ENCODE measurements at regions not wholly inside any gene's neighbourhood (a gene's known extent, or its start where the extent isn't known, plus 50 kb on each side); places are given as distances from the start of the nearest gene placed in this dataset.

DNA sequence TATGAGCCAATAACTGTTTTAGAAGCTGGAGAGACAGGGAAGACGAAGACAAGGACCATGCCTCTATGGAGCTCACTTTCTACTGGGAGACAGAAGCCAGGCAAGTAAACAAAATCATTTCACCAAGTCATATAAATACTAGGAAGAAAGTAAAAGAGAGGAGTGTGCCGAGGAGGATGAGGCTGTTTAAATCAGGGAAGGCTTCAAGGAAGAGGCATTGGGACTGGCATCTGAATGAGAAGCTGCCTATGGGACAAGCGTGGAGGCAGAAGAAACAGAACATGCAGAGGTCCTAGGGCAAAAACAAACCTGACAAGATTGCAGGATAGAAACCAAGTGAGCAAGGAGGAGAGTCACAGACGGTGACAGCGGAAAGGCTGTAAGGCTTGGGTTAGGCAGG is 68.1 kb upstream of the CPLX2 start:
- POLR2A ChIA-PET: no interaction called here
- DNase-seq: no peak
- BruUV-seq (replicated peaks): no TSS peak
- H3K27ac Mint-ChIP-seq (ENCODE audit: unreplicated experiment): no peak overlapping the region
- no peaks in the 10 kb centered on the region for H3K36me3 Mint-ChIP-seq (ENCODE audit: insufficient read depth, unreplicated experiment)
- TF ChIP-seq, protein P1, sequence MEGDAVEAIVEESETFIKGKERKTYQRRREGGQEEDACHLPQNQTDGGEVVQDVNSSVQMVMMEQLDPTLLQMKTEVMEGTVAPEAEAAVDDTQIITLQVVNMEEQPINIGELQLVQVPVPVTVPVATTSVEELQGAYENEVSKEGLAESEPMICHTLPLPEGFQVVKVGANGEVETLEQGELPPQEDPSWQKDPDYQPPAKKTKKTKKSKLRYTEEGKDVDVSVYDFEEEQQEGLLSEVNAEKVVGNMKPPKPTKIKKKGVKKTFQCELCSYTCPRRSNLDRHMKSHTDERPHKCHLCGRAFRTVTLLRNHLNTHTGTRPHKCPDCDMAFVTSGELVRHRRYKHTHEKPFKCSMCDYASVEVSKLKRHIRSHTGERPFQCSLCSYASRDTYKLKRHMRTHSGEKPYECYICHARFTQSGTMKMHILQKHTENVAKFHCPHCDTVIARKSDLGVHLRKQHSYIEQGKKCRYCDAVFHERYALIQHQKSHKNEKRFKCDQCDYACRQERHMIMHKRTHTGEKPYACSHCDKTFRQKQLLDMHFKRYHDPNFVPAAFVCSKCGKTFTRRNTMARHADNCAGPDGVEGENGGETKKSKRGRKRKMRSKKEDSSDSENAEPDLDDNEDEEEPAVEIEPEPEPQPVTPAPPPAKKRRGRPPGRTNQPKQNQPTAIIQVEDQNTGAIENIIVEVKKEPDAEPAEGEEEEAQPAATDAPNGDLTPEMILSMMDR (IDR thresholded peaks at IDR 0.05; ENCODE audit: insufficient read depth in 1 of 2, low read depth in 1 of 2, low read length in 1 of 2, severe bottlenecking in 1 of 2, unreplicated experiment in 1 of 2): no peak
- Histone ChIP-seq H3K4me3 (ENCODE audit: low read depth, low read length) (no peak overlapping the region), H3K27me3 (replicated peaks; ENCODE audit: control insufficient read depth, insufficient read depth, low read length) (peaks cover 3% of the 10 kb centered on the region), H3K9me3 (no peaks in the 10 kb centered on the region), H3K36me3 (ENCODE audit: control insufficient read depth, insufficient read depth, low read length) (no peaks in the 10 kb centered on the region), H3K4me1 (no peaks in the 10 kb centered on the region)
- CTCF ChIA-PET: no interaction called here
- H3K27me3 Mint-ChIP-seq (ENCODE audit: insufficient read depth, unreplicated experiment): peaks cover 23% of the 10 kb centered on the region
- H3K4me3 Mint-ChIP-seq (ENCODE audit: unreplicated experiment): no peak overlapping the region
- no peaks in the 10 kb centered on the region for H3K4me1 Mint-ChIP-seq (ENCODE audit: low read depth, unreplicated experiment)
- no peaks in the 10 kb centered on the region for H3K9me3 Mint-ChIP-seq (ENCODE audit: unreplicated experiment)
- intact Hi-C loops (cut with micrococcal nuclease; ENCODE audit: unreplicated experiment): no loop called here

DNA sequence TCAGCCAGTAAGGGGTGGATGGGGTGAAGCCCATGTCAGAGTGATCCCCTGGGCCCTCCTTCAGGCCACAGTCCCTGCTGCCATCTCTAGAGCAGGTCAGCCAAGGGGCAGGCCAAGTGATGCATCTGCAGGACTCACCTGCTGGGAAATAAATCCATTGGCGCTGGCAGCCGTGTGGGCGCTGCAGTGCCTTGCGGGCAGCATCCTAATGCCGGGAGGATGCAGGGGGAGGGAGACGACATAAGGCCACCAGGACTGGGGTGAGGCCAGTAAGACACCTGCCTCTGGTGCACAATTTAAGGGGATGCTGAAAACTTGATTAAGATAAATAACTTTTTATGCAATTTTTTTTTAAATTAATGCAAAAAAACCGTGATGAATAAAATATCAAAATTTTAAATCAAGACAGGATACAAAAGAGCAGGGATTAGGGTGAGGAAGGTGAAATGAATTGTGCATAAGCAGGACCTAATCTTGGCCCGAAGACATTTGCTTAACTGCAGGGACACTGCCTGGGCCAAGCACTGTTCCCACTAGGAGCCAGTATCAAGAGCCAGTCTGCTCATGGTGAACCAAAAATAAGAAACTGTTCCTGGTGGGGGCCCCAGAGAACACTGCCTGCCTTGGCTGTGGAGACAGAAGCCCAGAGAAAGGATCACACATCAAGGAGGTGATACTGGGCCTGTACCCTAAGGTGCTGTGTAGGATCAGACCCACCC is 67.5 kb upstream of the CPLX2 start:
- Mint-ChIP-seq H3K27ac (ENCODE audit: unreplicated experiment) (no peak overlapping the region), H3K9me3 (ENCODE audit: unreplicated experiment) (no peaks in the 10 kb centered on the region), H3K36me3 (ENCODE audit: insufficient read depth, unreplicated experiment) (no peaks in the 10 kb centered on the region), H3K4me1 (ENCODE audit: low read depth, unreplicated experiment) (no peaks in the 10 kb centered on the region), H3K27me3 (ENCODE audit: insufficient read depth, unreplicated experiment) (peaks cover 21% of the 10 kb centered on the region), H3K4me3 (ENCODE audit: unreplicated experiment) (no peak overlapping the region)
- TF ChIP-seq, protein P1 (IDR thresholded peaks at IDR 0.05; ENCODE audit: insufficient read depth in 1 of 2, low read depth in 1 of 2, low read length in 1 of 2, severe bottlenecking in 1 of 2, unreplicated experiment in 1 of 2): no peak
- Histone ChIP-seq H3K36me3 (ENCODE audit: control insufficient read depth, insufficient read depth, low read length) (no peaks in the 10 kb centered on the region), H3K9me3 (no peaks in the 10 kb centered on the region), H3K4me3 (ENCODE audit: low read depth, low read length) (no peak overlapping the region), H3K4me1 (no peaks in the 10 kb centered on the region), H3K27me3 (replicated peaks; ENCODE audit: control insufficient read depth, insufficient read depth, low read length) (peaks cover 1% of the 10 kb centered on the region)
- BruUV-seq (replicated peaks): no TSS peak
- ChIA-PET CTCF (no interaction called here), POLR2A (no interaction called here)
- no peak for DNase-seq
- intact Hi-C loops (cut with micrococcal nuclease; ENCODE audit: unreplicated experiment): no loop called here

DNA sequence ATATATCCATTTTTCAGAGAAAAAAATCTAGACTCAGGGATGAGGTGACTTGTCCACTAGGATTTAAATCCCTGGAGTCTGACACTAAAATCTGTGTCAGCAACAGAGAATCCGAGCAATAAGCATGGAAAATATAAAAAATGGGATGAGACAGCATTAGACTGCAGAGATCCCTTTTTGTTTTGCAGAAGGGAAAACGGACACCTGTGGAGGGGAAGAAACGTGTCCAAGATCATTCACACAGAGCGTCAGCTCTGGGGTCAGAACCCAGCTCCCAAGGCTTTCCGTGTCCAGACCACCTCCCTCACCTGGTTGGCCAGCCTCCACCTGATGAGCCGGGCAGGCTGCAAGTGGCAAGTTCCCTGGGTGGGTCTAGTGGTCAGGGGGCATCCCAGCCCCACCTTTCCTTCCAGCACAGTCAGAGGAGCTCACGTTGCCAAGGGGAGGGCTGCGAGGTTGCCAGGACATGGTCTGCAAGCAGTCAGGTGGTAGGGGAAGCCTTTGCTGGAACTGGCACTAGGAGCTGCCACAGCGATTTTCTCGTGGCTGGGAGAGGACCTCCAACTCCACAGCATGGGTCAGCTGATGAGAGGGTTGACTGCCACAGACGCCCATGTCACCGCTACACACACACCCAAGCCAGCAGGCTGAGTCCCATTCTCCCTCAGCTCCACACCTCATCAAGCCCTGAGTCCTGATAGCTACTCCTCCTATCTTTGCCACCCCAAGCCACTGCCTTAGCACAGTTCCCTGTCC is 65.9 kb upstream of the CPLX2 start:
- no peaks in the 10 kb centered on the region for H3K9me3 Mint-ChIP-seq (ENCODE audit: unreplicated experiment)
- no TSS peak for BruUV-seq (replicated peaks)

More for the DNA sequence above, 65.9 kb upstream of the CPLX2 start:
- H3K4me1 ChIP-seq: peaks cover 12% of the 10 kb centered on the region
- peaks cover 1% of the 10 kb centered on the region for H3K27me3 ChIP-seq (replicated peaks; ENCODE audit: control insufficient read depth, insufficient read depth, low read length)
- H3K27ac Mint-ChIP-seq (ENCODE audit: unreplicated experiment): no peak overlapping the region
- H3K27me3 Mint-ChIP-seq (ENCODE audit: insufficient read depth, unreplicated experiment): peaks cover 17% of the 10 kb centered on the region
- peaks cover 7% of the 10 kb centered on the region for H3K4me1 Mint-ChIP-seq (ENCODE audit: low read depth, unreplicated experiment)
- no peak overlapping the region for H3K4me3 Mint-ChIP-seq (ENCODE audit: unreplicated experiment)
- ChIA-PET POLR2A (no interaction called here), CTCF (interaction anchor here (0.6 kb wide), 1 partner anchor 76 kb away, joined by 3 read pairs; no protein-coding TSS in a partner anchor)
- no peak for DNase-seq
- intact Hi-C loops (cut with micrococcal nuclease; ENCODE audit: unreplicated experiment): no loop called here
- TF ChIP-seq, protein P1 (IDR thresholded peaks at IDR 0.05; ENCODE audit: insufficient read depth in 1 of 2, low read depth in 1 of 2, low read length in 1 of 2, severe bottlenecking in 1 of 2, unreplicated experiment in 1 of 2): no peak
- H3K36me3 ChIP-seq (ENCODE audit: control insufficient read depth, insufficient read depth, low read length): no peaks in the 10 kb centered on the region
- no peaks in the 10 kb centered on the region for H3K9me3 ChIP-seq
- no peak overlapping the region for H3K4me3 ChIP-seq (ENCODE audit: low read depth, low read length)
- H3K36me3 Mint-ChIP-seq (ENCODE audit: insufficient read depth, unreplicated experiment): no peaks in the 10 kb centered on the region

Data from Caco-2 (cell line).